Activated naive CD8-positive, alpha-beta T cell treated with anti-CD3 and anti-CD28 coated beads, Interleukin-2, amount 50 U/mL, for 24 hours (primary cell): ENCODE measurements at regions not wholly inside any gene's neighbourhood (a gene's known extent, or its start where the extent isn't known, plus 50 kb on each side); places are given as distances from the start of the nearest gene placed in this dataset.
"Not testable (repeated sequence)": the region's sequence is repeated elsewhere in the genome, so short reads cannot be mapped to it uniquely, and the experiment has no call there.

ENCODE experiments used
- ATAC-seq: fragments of 150-1000 bp; cut with Tn5 transposase; one replicate; pipeline ENCODE4 v1.10.0; 2021
- DNase-seq: peaks from one replicate; pipeline ENCODE4 v3.0.0; 2021
- H3K27ac Mint-ChIP-seq: one replicate; pipeline ENCODE4 v1.8.0; 2021; ENCODE audit warnings: mild to moderate bottlenecking, mixed read lengths
- H3K27me3 Mint-ChIP-seq: one replicate; pipeline ENCODE4 v1.8.0; 2021; ENCODE audit warnings: mixed read lengths
- H3K36me3 Mint-ChIP-seq: one replicate; pipeline ENCODE4 v1.8.0; 2021; ENCODE audit warnings: low read depth, mixed read lengths
- H3K4me1 Mint-ChIP-seq: one replicate; pipeline ENCODE4 v1.8.0; 2021; ENCODE audit warnings: mixed read lengths
- H3K4me3 Mint-ChIP-seq: one replicate; pipeline ENCODE4 v1.8.0; 2021; ENCODE audit warnings: mild to moderate bottlenecking, moderate library complexity, mixed read lengths
- H3K9me3 Mint-ChIP-seq: one replicate; pipeline ENCODE4 v1.8.0; 2021; ENCODE audit warnings: mixed read lengths

GRCh38 chr14:22106700-22107697, 433.4 kb upstream of the OR4E1 start:
- DNase-seq (no peak), ATAC-seq (no peak)
- Mint-ChIP-seq H3K27me3 (no peaks in the 10 kb centered on the region), H3K4me3 (peak overlapping the region; percentile 32), H3K36me3 (no peaks in the 10 kb centered on the region), H3K4me1 (peaks cover 16% of the 10 kb centered on the region), H3K27ac (peak overlapping the region; percentile 69), H3K9me3 (no peaks in the 10 kb centered on the region)

GRCh38 chr14:22105624-22106006, 432.0 kb upstream of the OR4E1 start:
- ATAC-seq (no peak), DNase-seq (no peak)
- no peaks in the 10 kb centered on the region for H3K9me3 Mint-ChIP-seq
- H3K27me3 Mint-ChIP-seq, result no peaks in the 10 kb centered on the region
- peaks cover 16% of the 10 kb centered on the region for H3K4me1 Mint-ChIP-seq
- peak overlapping the region; percentile 64 for H3K4me3 Mint-ChIP-seq
- no peaks in the 10 kb centered on the region for H3K36me3 Mint-ChIP-seq
- H3K27ac Mint-ChIP-seq, result peak overlapping the region; percentile 78

- peaks cover 16% of the 10 kb centered on the region for H3K4me1 Mint-ChIP-seq
- peak overlapping the region; percentile 64 for H3K4me3 Mint-ChIP-seq
- no peak for DNase-seq
- no peaks in the 10 kb centered on the region for H3K36me3 Mint-ChIP-seq
- peak overlapping the region; percentile 78 for H3K27ac Mint-ChIP-seq
- peak; percentile 45 for ATAC-seq
- no peaks in the 10 kb centered on the region for H3K9me3 Mint-ChIP-seq
- H3K27me3 Mint-ChIP-seq, result no peaks in the 10 kb centered on the region
Observed at GRCh38 chr14:22105006-22105623, 431.5 kb upstream of the OR4E1 start.

- not testable (repeated sequence) for H3K27me3 Mint-ChIP-seq, H3K4me3 Mint-ChIP-seq, ATAC-seq, DNase-seq, H3K27ac Mint-ChIP-seq, H3K36me3 Mint-ChIP-seq, H3K9me3 Mint-ChIP-seq
- peaks cover 44% of the 10 kb centered on the region for H3K4me1 Mint-ChIP-seq
Observed at GRCh38 chr14:22100764-22101120, 427.1 kb upstream of the OR4E1 start.

- H3K4me3 Mint-ChIP-seq, result no peak overlapping the region
- H3K27me3 Mint-ChIP-seq, result no peaks in the 10 kb centered on the region
- peak overlapping the region; percentile 39 for H3K27ac Mint-ChIP-seq
- H3K4me1 Mint-ChIP-seq, result peaks cover 43% of the 10 kb centered on the region
- DNase-seq (peak; percentile 41), ATAC-seq (peak; percentile 75)
- H3K9me3 Mint-ChIP-seq, result no peaks in the 10 kb centered on the region
- H3K36me3 Mint-ChIP-seq, result no peaks in the 10 kb centered on the region
Observed at GRCh38 chr14:22099942-22100763, 426.5 kb upstream of the OR4E1 start.

- Mint-ChIP-seq H3K4me3 (peak overlapping the region; percentile 11), H3K9me3 (no peaks in the 10 kb centered on the region), H3K27me3 (no peaks in the 10 kb centered on the region), H3K36me3 (no peaks in the 10 kb centered on the region), H3K4me1 (peaks cover 45% of the 10 kb centered on the region), H3K27ac (peak overlapping the region; percentile 85)
- DNase-seq (no peak), ATAC-seq (no peak)
Observed at GRCh38 chr14:22098435-22098834, 424.8 kb upstream of the OR4E1 start.

GRCh38 chr14:22097586-22098292, 424.1 kb upstream of the OR4E1 start:
- peak overlapping the region; percentile 85 for H3K27ac Mint-ChIP-seq
- ATAC-seq (peak; percentile 45), DNase-seq (no peak)
- no peaks in the 10 kb centered on the region for H3K27me3 Mint-ChIP-seq
- H3K36me3 Mint-ChIP-seq, result no peaks in the 10 kb centered on the region
- peak overlapping the region; percentile 68 for H3K4me3 Mint-ChIP-seq
- H3K9me3 Mint-ChIP-seq, result no peaks in the 10 kb centered on the region
- peaks cover 49% of the 10 kb centered on the region for H3K4me1 Mint-ChIP-seq

GRCh38 chr14:22097072-22097471, 423.5 kb upstream of the OR4E1 start:
- H3K27ac Mint-ChIP-seq, result peak overlapping the region; percentile 85
- H3K4me3 Mint-ChIP-seq, result peak overlapping the region; percentile 68
- no peaks in the 10 kb centered on the region for H3K9me3 Mint-ChIP-seq
- H3K27me3 Mint-ChIP-seq, result no peaks in the 10 kb centered on the region
- H3K4me1 Mint-ChIP-seq, result peaks cover 49% of the 10 kb centered on the region
- DNase-seq, result no peak
- no peaks in the 10 kb centered on the region for H3K36me3 Mint-ChIP-seq
- ATAC-seq, result no peak

- Mint-ChIP-seq H3K27me3 (no peaks in the 10 kb centered on the region), H3K4me1 (peaks cover 49% of the 10 kb centered on the region), H3K27ac (peak overlapping the region; percentile 85), H3K36me3 (no peaks in the 10 kb centered on the region), H3K4me3 (peak overlapping the region; percentile 68), H3K9me3 (no peaks in the 10 kb centered on the region)
- DNase-seq (no peak), ATAC-seq (no peak)
Observed at GRCh38 chr14:22096514-22096895, 422.9 kb upstream of the OR4E1 start.

- Mint-ChIP-seq H3K36me3 (no peaks in the 10 kb centered on the region), H3K9me3 (no peaks in the 10 kb centered on the region), H3K27me3 (no peaks in the 10 kb centered on the region), H3K4me1 (peaks cover 49% of the 10 kb centered on the region), H3K27ac (peak overlapping the region; percentile 85), H3K4me3 (peak overlapping the region; percentile 68)
- no peak for DNase-seq
- no peak for ATAC-seq
Observed at GRCh38 chr14:22095860-22096513, 422.4 kb upstream of the OR4E1 start.

- no peak for ATAC-seq
- H3K36me3 Mint-ChIP-seq, result no peaks in the 10 kb centered on the region
- H3K4me1 Mint-ChIP-seq, result peaks cover 16% of the 10 kb centered on the region
- H3K9me3 Mint-ChIP-seq, result no peaks in the 10 kb centered on the region
- no peak overlapping the region for H3K27ac Mint-ChIP-seq
- peaks cover 2% of the 10 kb centered on the region for H3K27me3 Mint-ChIP-seq
- H3K4me3 Mint-ChIP-seq, result no peak overlapping the region
- no peak for DNase-seq
Observed at GRCh38 chr14:22089940-22090339, 416.3 kb upstream of the OR4E1 start.

GRCh38 chr14:22088614-22089342, 415.2 kb upstream of the OR4E1 start:
- Mint-ChIP-seq H3K9me3 (no peaks in the 10 kb centered on the region), H3K27me3 (peaks cover 2% of the 10 kb centered on the region), H3K4me1 (peaks cover 17% of the 10 kb centered on the region), H3K36me3 (no peaks in the 10 kb centered on the region), H3K27ac (no peak overlapping the region), H3K4me3 (no peak overlapping the region)
- ATAC-seq (no peak), DNase-seq (no peak)

- Mint-ChIP-seq H3K36me3 (no peaks in the 10 kb centered on the region), H3K4me3 (peak overlapping the region; percentile 66), H3K4me1 (peaks cover 19% of the 10 kb centered on the region), H3K27ac (peak overlapping the region; percentile 52), H3K9me3 (no peaks in the 10 kb centered on the region), H3K27me3 (peaks cover 2% of the 10 kb centered on the region)
- ATAC-seq (no peak), DNase-seq (no peak)
Observed at GRCh38 chr14:22086131-22086530, 412.5 kb upstream of the OR4E1 start.
